ENCODE measurements at regions not wholly inside any gene's neighbourhood (a gene's known extent, or its start where the extent isn't known, plus 50 kb on each side); places are given as distances from the start of the nearest gene placed in this dataset.

DNA sequence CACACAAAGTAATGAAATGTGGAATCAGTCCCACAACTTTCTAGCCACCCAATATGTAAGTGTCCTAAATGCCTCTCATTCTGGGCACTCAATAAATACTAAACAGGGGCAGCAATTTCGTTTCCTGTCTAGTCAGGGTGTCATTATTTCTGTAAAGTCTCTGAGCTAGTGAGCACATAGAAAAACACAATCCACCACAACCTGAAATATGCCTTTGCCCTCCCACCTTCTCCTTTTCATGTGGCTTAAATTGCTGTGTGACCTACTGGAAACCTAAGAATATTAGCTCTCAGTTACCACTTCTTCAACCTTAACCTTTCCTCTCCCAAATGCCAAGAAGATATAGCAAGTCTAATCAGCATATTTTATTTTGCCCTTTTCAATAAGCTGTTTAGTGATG lies 456.3 kb upstream of the KCNMB2 start:
- TF ChIP-seq, protein P1, sequence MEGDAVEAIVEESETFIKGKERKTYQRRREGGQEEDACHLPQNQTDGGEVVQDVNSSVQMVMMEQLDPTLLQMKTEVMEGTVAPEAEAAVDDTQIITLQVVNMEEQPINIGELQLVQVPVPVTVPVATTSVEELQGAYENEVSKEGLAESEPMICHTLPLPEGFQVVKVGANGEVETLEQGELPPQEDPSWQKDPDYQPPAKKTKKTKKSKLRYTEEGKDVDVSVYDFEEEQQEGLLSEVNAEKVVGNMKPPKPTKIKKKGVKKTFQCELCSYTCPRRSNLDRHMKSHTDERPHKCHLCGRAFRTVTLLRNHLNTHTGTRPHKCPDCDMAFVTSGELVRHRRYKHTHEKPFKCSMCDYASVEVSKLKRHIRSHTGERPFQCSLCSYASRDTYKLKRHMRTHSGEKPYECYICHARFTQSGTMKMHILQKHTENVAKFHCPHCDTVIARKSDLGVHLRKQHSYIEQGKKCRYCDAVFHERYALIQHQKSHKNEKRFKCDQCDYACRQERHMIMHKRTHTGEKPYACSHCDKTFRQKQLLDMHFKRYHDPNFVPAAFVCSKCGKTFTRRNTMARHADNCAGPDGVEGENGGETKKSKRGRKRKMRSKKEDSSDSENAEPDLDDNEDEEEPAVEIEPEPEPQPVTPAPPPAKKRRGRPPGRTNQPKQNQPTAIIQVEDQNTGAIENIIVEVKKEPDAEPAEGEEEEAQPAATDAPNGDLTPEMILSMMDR (conservative IDR thresholded peaks at IDR 0.05; ENCODE audit: low read depth, low read length): no peak
- no peak overlapping the region for H3K4me3 ChIP-seq (ENCODE audit: low read depth, low read length)
- no peak for DNase-seq (ENCODE audit: low read depth)

DNA sequence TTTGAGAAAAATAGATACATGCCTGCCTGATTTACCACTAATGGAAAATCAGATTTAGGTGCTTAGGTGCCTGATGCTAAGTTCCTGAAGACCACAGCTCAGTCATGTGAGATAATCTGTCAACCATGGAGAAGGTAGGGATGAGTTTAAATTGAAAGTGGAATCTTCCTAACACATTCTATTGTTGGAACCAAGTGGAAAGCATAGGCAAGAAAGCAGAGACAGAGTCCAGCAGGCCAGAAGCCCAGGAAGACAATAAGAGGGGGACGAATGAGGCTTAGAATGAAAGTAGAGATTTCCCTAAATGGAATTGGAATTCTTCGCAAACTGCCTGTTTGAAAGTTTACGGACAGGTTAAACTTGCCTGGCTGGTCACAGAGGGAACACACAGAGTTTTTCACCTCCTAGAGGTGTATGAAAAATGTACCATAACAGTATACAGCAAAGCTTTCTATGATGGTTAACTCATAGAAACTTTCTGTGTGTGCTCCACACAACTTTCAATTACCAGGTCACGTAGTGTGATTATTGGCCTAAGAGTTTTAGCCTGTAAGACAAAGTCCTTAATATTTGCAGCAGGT lies 453.8 kb upstream of the KCNMB2 start:
- TF ChIP-seq, protein P1 (conservative IDR thresholded peaks at IDR 0.05; ENCODE audit: low read depth, low read length): no peak
- no peak overlapping the region for H3K4me3 ChIP-seq (ENCODE audit: low read depth, low read length)
- no peak for DNase-seq (ENCODE audit: low read depth)

DNA sequence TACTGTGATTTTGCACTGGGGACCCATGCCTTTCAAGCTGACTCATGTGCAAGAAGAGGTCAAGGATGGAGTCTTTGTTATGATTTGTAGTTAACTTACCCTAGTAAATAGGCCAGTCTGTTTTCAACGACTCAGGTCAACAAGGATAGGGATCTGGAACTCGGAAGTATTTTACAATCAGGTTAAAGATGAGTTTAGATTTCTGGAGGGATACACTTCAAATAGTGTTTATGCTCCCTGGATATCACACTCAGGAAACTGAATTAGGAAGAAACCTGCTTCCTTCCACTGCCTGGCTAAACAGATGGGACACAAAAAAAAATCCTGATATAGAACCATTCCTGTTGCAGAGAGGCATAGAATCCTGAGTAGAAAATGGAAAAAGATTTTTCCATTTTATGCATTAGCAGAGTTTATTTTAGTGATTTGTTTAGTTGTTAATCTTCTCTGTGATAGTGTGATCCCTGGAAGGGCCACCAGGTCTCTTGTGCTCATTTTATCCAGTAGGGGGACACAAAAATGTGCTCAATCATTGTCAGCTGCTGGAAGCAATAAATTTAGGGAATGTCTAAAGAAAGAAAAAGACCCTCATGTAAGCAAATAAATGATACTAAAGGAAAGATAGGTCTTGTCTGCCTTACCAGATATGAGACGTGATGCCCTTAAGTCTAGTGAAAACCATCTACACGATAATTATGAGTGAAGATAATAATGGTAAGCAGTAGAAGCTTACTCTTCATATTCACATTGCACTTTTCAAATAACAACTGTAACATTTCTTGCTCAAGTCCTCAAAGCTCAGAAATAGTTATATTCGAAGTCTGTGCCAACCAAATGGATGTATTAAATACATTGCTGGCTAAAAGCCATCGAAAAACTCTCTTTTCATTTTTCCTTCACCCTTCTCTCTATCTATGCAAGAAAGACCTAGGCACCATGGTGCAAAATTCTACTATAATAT lies 452.1 kb upstream of the KCNMB2 start:
- TF ChIP-seq, protein P1 (conservative IDR thresholded peaks at IDR 0.05; ENCODE audit: low read depth, low read length): peak; percentile 74
- DNase-seq (ENCODE audit: low read depth): peak; percentile 77
- H3K4me3 ChIP-seq (ENCODE audit: low read depth, low read length): no peak overlapping the region

DNA sequence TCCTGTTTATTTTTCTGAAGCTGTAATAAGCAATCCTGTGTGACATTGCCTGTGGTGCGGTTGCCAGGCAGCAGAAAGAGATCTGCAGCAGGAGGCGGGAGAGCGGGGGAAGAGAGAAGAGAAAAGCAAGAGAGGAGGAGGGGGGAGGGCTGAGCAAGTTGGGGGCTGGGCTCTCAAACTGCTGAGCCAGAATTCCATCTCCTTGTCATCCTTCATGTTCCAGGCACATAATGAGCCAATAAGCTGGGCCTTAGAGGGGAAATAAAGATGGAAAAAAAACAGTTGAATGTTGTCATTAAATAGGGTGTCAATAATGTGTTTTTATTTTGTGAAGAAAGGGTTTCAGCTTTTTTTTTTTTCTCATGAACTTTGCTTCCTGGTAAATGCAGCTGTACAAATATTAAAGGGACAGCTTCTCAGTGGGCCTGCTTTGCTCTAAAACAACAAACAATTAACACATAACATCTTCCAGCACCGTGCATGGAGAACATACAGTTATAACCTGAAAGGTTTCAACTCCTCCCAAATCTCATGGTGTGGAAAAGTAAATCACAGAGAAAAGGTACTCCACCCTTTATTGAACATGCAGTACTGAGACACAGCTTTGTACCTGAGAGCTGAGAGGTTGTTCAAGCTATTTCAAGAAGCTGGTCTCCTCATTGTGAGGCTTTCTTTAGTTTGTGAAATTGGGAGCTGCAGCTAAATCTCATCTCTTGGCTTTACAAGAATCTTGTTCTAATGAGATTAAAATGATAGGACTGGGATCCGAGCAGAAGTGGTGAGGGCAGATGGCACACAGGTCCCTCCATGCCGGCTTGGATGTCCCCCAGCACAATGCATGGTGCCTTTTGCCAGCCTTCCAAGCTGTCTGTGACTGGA lies 451.1 kb upstream of the KCNMB2 start:
- H3K4me3 ChIP-seq (ENCODE audit: low read depth, low read length): no peak overlapping the region
- TF ChIP-seq, protein P1 (conservative IDR thresholded peaks at IDR 0.05; ENCODE audit: low read depth, low read length): no peak
- DNase-seq (ENCODE audit: low read depth): peak; percentile 98

DNA sequence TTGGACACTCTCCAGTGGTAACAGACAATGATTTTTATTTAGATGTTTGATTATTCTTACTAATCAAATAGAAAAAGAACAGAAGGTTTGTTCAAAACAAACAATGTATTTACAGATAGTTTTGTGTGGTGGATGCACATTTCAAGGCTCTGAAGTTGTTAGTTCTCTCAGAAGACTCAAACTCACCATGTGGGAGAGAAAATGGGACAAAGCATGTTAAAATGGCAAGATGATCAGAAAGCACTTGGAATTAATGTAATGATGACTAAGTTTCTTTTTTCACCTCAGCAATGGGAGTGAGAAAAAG lies 450.5 kb upstream of the KCNMB2 start:
- no peak overlapping the region for H3K4me3 ChIP-seq (ENCODE audit: low read depth, low read length)
- no peak for DNase-seq (ENCODE audit: low read depth)
- TF ChIP-seq, protein P1 (conservative IDR thresholded peaks at IDR 0.05; ENCODE audit: low read depth, low read length): no peak

DNA sequence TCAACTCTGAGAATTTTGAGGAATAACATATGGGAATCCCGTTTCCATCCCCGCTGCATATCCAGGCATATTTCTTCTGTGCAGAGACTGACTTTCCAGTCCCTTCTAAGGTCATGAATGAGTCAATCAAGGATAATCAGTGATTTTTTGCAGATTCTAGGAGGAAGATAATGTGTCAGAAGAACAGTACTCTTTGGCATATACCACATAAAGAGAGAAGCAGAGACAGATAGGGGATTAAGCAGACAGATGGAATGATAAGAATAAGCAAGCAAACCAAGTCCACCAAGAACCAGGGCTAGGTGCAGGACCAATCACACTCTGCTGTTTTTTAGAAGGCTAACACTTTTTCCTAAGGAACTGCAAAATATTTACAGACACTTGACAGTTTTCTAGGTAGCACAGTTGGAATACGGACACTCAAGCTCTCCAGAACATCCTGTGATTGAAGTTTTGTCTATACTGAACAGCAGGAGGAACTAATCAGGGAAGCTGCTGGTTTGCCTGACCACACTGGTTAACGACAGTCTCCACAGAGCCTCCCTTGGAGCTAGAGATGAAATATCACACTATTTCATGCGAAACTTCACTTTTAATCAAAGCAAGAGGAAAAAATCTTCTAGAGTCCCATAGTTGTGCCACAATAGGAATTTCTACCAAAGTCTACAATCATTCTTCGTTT lies 450.0 kb upstream of the KCNMB2 start:
- no peak for DNase-seq (ENCODE audit: low read depth)
- H3K4me3 ChIP-seq (ENCODE audit: low read depth, low read length): no peak overlapping the region
- TF ChIP-seq, protein P1 (conservative IDR thresholded peaks at IDR 0.05; ENCODE audit: low read depth, low read length): no peak

Data from choroid plexus epithelial cell (primary cell).